ENCODE measurements at regions not wholly inside any gene's neighbourhood (a gene's known extent, or its start where the extent isn't known, plus 50 kb on each side); places are given as distances from the start of the nearest gene placed in this dataset.
"Not testable (repeated sequence)": the region's sequence is repeated elsewhere in the genome, so short reads cannot be mapped to it uniquely, and the experiment has no call there.

DNA sequence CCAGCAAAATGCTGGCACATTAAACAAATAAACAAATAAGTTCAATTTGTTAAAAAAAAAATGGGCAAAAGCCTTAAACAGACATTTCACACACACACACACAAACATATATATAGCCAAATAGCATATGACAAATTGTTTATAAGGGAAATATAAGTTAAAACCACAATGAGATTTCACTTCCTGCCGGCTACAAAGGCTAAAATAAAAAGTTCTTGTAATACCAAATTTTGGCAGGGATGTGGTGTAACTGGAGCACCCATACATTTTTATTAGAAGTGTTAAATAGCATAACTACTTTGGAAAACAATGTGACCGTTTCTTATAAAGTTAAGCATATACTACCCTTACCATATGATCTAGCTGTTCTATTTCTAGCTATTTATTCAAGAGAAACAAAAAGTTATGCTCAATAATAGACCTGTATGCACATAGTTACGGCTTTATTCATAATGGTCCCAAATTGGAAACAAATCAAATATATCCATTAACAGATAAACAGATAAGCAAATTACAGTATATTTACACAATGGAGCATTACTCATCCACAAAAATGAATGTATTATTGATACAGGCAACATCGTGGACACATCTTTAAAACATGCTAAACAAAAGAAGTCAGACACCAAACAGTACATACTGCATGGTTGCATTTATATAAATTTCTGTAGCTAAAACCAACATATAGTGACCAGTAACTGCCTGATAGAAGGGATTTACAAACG lies 93.9 kb downstream of the EOMES start:
- no peak for DNase-seq

DNA sequence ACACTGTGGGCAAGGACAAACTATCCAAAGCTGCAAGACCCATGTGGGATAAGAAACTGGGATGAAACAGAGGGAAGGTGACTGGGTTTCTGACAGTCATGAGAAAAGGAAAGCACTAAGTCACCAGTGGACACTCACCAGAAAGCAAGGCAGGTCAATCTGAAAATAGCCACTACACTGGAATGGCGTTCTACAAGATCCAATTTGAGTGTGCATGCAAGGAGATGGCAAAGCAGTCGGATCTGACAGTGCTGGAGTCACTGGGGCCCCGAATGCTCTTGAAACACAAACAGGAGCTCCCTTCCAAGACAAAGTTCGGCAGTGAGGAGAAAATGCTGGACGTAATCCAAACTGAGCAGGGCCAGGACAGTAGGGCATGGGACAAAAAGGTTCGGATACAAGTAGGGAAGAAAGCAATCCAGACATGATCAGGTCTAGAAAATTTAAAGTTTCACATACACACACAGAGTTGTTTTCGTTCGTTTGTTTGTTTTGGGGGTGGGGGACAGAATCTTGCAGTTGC lies 95.5 kb downstream of the EOMES start:
- DNase-seq = no peak

DNA sequence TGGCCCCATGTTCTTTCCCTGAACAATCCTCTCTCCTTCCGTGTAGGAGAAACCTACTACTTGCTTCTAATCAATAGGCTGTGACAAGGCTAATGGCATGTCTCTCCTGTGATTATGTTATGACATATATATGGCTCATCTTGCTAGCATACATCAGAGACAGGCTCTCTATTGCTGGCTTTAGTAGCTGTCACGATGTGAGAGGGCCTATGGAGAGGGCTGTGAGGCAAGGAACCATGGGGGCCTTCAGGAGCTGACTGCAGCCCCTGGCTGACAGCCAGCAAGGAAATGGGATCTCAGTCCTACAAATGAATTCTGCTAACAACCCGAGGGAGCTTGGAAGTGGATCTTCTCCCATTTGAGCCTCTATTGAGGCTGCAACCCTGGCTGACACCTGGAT lies 96.3 kb downstream of the EOMES start:
- no peak for DNase-seq

DNA sequence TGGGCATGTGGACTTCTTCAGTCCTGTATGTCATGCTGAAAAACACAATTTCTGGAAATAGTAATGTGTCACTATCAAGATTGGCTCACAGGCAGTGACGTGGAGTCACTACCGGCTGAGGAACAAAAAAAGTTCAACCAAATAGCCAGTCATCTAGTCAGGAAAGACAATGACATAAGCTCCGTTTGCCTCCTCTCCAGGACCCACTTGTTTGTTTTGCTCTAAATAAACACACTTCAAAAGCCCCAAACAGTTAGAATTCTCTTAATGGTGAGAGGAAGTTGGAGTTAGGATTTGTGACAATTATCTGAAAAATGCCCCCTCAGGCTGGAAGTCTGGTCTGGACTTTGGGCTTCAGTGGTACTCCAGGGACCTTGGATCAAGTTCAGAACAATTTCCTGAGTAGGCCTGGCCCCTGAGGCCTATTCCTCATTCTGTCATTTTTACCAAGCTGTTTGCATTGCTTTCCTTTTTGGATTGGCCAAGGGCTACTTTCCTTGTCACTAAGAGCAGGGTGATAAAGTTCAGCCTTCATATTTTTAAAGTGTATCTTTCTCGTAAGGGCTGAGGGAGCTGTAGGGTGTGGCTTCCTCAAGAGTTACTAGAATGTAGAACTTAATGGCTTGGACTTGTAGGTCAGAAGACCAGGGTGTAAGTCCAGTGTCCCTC lies 98.9 kb downstream of the EOMES start:
- DNase-seq = no peak

DNA sequence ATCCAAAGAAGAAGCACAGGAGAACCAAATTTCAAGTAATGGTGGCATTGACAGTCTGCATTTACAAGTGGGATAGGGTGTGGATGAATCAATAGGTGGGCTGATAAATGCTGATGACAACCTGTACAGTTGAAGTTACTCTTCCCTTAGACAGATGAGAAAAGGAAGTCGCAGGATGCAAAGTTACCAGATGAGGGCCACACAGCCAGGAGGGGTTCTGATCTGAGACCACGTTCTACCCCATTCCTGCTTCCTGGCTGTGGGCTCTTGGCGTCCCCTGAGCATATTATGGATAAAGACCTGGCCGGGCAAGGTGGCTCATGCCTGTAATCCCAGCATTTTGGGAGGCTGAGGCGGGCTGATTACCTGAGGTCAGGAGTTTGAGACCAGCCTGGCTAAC lies 104.6 kb downstream of the EOMES start:
- no peak for DNase-seq

DNA sequence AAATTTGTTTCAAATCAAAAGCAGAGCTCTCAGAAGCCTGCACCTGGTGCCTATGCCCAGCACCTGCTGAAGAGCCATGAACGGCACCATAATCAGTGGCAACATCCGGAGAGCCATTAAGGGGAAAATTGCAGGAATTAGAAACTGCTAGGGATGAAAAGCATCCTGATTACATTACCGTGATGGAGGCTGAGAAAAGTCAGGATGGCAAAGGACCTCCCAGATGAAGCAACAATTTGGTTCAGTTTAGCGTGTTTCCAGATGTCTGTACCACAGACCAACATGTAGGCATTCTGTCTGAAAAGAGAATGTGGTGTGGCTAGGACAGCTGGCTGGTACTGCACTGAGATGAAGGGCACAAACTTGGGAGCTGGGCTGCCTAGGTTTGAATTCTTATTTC lies 106.1 kb downstream of the EOMES start:
- no peak for DNase-seq

DNA sequence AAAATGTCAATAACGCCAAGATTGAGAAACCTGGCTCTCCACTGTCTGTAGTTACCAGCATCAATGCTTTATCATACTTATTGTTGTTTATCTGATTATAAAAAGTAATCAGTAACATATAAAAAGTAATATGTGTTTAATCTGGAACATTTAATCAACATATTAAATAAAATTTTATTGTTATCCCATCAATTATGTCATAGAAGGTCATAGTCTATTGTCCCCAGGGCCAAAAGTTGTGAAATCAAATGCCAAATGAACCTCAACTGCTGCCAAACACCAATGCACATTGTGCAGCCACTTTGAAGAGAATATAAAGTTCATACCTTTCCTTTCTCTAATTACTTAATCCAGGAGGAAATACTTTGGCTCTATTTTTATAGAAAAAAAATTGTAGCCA lies 106.6 kb downstream of the EOMES start:
- DNase-seq = no peak

DNA sequence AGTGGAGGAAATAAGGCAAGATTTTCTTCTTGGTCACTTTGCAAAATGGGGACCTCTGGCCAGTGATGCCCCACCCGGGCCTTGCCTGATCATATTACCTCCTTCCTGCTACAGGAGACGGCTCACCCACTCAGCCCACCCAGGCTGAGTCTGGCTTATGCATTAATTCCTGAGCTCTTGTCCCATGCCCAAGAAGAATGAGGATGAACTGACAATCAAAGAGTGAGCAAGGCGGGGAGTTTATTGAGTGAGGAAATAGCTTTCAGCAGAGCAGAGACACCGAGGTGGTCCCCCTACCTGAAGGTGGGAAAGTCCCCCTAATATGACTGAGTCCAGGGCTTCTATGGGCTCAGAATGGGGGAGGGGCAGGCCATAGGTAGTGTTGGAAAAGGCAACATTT lies 107.5 kb downstream of the EOMES start:
- no peak for DNase-seq

DNA sequence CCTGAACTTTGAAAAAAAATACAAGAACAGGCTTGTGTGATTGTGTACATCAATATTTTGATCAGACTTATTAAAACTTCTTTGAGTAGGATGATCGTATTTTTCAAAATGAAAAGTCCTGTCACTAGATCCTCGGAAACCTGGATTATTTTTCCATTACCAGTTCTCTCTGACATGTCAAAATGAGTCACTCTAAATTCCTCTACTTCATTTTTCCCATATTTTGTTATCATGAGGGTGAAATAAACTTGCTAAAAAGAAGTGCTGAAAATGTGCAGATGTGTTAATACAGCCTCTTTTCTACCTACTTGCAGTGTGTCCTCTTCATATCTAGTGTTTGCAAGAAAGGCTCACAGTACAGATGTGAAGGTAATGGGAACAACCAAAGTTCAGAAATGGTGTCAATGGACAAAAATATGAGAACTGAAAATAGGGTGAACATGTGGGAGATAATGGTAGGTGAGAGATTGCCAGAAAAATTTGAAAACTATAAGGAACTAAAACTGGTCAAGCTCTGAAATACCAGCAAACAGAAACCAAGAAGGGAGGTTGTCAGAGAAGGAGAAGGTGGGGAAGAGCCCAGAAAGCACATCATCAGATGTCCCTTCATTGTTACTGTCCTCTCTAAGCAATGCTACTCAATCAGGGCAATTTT lies 108.2 kb downstream of the EOMES start:
- DNase-seq = no peak

DNA sequence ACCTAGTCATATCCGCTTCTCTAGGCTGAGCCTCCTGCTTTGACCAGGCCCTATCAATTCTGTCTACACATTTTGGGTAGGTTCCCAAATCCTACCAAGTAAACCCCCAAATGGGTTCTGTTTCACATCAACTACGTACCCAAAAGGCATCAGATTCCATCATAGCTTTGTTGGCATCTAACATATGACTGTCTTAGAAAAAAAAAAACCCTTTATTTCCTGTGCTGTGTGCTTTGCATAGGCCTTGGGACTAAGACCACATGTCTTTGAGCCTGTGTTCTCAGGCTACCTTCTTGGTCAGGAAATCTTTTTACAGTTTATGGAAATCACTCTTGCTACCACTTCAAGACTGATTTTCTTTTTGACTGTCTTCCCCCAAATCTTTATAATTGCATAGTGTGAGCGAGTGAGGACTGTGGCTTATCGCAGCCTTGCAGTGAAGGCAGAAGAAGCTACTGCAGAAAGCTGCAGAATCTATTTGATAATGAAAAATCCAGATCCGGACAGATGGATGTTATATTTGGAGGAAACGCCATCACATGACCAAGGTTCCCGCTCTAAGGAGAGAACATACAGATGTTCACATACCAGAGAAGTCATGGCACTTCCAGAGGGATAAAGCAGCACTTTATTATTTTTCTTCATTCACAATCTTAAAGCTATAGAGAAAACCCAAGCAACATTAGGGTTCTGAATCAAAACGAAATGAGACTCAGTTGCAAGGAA lies 111.2 kb downstream of the EOMES start:
- DNase-seq = no peak

DNA sequence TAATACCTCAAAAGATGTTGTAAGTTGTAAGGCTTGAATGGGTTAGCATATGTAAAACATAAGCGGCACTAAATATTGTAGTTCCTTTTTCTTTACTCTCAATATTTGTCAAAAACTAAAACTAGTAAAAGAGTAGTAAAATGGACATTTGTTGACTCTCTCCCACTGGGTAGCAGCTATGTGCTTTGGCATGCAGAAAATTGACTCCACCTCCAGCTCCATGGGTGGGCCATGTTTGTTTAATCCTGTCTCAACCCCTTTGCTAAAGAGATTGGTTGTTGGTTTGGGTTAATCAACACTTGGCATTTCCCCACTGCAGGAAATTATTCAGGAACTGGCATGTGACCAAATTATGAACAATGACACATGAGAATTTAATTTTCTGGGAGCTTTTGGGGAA lies 114.8 kb downstream of the EOMES start:
- no peak for DNase-seq

DNA sequence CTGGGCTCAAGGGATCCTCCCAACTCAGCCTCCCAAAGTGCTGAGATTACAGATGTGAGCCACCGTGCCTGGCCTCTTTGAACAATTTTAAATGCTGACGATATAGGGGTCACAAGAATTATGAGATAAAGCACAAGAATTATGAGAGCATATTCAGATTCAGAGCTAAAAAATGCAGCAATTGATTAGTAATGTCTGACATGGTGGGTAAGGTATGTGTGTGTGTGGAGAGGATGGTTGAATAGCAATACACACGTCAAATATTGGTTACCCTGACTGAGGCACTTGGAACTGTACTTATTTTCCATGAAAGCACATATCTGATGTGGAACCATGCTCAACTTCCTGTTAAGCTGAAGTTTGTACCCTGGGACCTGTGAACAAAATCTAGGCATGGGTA lies 115.6 kb downstream of the EOMES start:
- DNase-seq = no peak

DNA sequence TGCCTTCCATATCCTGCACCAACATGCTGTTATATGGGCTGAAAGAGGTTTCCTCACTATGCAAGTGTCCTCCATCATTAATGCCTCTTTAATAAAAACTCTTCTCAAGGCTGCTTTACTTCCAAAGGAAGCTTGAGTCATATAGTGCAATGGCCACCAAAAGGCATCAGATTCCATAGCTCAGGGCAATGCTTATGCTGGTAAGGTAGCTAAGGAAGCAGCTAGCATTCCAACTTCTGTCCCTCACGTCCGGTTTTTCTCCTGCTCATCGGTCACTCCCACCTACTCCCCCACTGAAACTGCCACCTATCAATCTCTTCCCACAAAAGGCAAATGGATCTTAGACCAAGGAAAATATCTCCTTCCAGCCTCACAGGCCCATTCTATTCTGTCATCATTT lies 117.1 kb upstream of the SLC4A7 start:
- not testable (repeated sequence) for DNase-seq

DNA sequence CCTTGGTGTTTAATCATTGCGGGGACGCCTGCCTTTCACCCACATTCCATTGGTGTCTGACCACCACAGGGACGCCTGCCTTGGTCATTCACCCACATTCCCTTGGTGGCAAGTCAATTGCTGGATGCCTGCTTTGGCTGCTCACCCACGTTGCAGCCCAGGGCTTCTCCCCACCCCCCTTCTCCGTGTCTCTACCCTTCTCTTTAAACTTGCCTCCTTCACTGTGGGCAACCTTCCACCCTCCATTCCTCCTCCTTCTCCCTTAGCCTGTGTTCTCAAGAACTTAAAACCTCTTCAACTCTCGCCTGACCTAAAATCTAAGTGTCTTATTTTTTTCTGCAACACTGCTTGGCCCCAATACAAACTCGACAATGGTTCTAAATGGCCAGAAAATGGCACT lies 115.6 kb upstream of the SLC4A7 start:
- not testable (repeated sequence) for DNase-seq

DNA sequence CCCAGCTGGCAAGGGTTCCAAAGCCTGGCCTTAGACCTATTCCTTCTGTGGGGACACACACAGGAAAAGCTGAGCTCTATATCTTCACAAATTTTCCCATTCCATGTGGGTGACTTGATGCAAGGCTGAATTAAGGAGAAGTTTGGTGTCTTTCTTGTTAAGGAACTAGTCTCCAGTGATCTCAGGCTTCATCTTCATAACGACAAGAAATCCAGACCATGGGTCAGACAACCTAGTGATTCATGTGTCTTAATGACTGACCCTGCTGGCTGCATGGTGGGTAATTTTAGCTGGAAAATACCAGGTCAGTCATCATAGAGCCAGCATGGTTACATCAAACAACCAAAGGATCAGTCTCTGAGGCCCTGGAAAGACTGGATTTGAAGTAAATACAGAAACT lies 112.7 kb upstream of the SLC4A7 start:
- no peak for DNase-seq

DNA sequence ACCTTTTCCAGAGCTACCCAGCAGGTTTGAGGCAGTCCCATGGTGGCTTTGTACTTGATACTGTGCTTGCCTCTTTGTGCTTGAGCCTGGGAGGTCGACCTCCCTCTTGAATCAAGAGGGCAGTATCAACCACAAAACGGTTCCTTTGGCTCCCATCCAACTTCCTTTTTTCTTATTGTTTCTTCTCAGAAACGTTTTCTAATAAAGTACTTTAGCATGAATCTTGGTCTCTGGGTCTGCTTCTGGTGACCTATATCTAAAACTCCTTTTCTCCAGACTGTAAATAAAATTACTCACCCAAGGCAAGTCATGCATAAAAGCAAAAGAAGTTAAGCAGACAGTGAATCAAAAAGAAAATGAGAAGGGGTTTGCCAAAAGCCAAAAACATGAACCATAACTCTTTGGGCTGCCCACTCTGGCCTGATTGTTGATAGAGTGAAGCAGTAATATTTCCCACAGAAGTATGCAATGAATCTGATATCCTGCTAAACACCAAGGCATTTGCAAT lies 112.2 kb upstream of the SLC4A7 start:
- DNase-seq = no peak

DNA sequence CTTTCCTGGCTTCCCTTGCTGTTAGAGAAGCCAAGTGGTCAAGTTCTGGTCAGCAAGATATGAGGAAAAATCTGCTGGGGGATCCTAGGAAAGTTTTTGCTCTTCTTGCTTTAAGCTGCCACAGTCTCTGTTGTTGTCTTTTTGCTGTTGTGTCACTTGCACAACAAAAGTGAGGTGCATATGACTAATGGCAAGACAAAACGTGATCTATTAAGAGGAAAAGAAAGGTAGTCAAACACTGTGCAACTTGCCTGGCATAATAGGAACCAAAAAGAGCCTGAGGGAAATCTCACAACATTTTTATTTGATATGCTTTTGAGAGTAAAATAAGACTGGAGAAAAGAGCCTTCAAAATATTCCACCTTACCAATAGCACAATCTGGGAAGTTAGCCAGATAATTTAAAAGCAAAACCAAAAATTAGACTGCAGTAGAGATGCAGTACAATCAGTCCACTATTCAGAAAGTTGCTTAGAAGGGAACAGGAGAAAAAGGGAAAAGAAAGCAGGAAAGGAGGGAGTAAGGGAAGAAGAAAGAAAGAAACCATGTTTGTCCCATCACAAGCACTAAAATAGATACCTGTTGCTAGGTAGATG lies 110.0 kb upstream of the SLC4A7 start:
- DNase-seq = no peak

DNA sequence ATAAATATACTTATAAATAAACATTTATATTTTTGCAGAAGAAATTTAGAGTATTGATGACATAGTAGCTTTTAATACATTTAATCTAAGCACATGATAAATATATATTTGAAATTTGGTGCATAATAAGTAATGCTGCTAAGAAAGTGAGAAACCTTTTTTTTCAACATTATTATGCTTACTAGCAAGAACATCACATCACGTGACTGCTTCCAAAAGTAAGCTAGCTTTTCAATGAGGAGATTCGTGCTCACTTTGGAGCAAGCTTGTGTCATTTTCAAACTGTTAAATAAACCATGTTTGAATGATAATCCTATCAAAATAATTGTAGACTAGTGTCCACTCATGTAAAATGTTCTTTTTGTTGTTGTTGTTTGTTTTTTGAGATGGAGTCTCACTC lies 109.0 kb upstream of the SLC4A7 start:
- DNase-seq = no peak

DNA sequence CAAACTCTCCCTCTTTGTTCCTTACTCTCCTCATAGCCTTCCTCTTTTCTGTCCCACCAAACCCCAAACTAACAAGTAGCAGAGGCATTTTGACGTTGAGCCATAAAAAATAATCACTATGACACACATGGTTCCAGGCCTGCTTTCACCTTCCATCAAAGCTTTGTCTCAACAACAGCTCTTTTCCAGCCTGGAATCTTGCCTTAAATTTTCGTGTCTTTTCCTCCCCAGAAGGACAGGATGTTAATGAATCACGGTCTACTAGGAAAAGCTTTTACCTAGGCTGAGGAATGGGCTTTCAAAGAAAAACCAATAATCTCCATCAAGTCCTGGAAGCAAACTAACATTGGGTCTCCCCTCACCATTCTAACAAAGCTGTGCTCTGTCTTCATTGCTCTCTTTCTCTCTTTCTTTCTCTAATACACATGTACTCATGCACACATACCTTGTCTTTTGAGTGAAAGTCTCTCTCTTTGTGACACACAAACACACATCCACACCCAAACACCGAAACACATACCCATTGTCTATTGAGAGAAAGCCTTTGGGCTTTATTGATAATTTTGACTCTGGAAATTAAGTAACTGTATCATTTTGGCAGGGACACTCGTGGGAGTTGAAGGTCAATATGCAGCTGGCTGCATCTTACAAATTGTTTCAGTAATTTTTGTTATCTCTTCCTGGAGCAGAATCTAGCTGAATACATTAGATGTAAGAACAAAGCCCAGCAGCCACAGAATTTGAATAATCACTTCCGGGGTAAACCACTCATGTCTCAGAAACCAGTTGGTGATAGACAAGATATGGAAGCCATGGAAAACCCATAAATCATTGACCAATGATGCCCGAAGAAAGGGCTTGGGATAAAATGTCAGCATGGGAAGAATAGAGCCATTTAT lies 107.4 kb upstream of the SLC4A7 start:
- DNase-seq = no peak

DNA sequence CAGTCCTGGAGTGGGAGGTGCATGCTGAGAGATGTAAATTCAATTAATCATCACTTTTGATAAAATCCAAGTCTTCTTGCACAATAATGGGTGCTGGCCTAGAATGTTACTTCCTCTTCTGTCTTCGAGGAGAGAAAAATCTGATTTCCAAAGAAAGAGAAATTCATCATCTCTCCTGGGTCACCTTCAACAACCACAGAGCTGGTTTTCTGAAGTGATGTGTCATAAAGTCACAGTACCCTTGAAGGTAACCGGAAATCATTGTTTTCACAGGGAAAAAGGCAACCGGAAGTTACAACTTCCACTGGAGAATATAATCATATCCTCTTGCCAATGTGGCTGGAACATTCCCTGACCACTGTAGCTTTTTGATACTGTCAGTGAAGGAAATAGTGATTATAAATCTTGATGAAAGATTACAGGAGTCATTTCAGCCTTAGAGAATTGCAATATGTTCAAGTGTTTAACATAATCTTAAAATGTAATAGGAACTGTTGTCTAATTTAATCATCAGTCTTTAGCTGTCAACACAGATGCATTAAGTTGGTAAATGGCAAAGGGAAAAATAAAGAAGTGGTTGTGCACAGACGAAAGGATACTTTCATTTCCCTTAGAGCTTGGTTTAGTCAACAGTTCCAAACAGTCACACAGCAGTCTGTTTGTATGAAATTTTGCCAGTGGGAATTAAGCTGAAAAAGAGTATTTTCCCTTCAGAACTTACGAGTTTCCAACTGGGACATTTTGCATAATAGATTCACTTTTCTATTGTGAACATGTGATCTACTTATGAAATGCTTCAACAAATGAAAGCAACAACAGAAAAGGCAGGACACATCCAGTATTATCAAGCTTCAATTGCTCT lies 106.5 kb upstream of the SLC4A7 start:
- DNase-seq = no peak

DNA sequence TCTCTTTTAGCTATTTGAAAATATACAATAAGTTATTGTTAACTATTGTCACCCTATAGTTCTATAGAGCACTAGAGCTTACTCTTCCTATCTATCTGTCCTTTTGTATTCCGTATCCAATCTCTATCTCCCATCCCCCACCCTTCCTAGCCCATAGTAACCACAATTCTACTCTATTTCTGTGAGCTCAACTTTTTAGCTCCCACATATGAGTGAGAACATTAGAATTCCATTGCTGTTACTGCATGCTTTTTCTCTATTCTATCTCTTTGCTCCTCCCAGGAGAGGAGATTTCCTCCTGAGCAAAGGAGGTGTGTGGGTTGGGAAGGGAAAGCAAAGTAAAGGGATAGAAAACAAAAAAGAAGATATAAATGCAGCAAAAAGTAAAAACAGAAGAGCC lies 105.6 kb upstream of the SLC4A7 start:
- DNase-seq = no peak
